OCI-LY1 (cell line): ENCODE measurements at regions not wholly inside any gene's neighbourhood (a gene's known extent, or its start where the extent isn't known, plus 50 kb on each side); places are given as distances from the start of the nearest gene placed in this dataset.

Experiments
- EZH2 ChIP-seq: fragments of 200-600 bp; sonication (generic), shearing (Covaris generic); IDR thresholded peaks from 2 replicates; pipeline ENCODE4 v1.8.0; 2017; ENCODE audit warnings: borderline replicate concordance, mixed run types, mild to moderate bottlenecking, antibody characterized with exemption, low read length, moderate library complexity, mixed read lengths
- TF ChIP-seq, protein P1 (sequence below): fragments of 200-600 bp; sonication (generic), shearing (Covaris generic); IDR thresholded peaks from 2 replicates; pipeline ENCODE4 v1.5.1; 2017; ENCODE audit warnings: mild to moderate bottlenecking, antibody characterized with exemption, low read length, moderate library complexity, mixed read lengths

DNA sequence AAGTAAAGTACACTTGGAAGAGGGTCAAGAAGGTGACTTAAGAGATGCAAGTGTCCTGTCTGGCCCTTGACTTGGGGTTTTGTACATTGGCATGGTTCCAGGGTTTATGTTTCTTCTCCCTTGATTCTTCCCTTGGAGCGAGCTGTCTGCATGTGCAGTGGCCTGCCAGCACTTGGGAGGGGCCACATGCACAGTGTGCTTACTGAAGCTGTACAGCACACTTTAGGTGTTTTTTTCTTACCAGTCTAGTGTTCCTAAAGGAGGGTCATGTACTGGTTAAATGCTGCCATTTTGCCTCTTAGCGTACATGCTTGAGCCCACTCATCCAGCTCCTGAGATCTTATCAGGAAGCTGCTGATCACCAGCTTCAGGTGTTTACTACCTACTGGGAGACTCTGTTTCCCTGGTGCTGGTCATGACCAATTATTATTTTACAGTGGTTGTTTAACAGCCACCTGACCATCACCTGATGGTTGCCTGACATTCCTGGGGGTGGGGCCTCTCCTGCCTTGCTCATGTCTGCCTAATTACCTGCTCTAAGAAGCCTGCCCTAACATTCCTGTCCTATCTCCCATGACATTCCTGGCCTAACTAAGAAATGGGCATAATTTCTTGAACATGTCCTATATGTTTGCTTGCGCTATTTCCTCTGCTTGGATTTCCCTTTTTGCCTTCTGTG lies 182.9 kb downstream of the MCHR2 start:
- TF ChIP-seq, protein P1, sequence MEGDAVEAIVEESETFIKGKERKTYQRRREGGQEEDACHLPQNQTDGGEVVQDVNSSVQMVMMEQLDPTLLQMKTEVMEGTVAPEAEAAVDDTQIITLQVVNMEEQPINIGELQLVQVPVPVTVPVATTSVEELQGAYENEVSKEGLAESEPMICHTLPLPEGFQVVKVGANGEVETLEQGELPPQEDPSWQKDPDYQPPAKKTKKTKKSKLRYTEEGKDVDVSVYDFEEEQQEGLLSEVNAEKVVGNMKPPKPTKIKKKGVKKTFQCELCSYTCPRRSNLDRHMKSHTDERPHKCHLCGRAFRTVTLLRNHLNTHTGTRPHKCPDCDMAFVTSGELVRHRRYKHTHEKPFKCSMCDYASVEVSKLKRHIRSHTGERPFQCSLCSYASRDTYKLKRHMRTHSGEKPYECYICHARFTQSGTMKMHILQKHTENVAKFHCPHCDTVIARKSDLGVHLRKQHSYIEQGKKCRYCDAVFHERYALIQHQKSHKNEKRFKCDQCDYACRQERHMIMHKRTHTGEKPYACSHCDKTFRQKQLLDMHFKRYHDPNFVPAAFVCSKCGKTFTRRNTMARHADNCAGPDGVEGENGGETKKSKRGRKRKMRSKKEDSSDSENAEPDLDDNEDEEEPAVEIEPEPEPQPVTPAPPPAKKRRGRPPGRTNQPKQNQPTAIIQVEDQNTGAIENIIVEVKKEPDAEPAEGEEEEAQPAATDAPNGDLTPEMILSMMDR, result no peak
- TF ChIP-seq EZH2, result no peak
